ENCODE measurements at regions not wholly inside any gene's neighbourhood (a gene's known extent, or its start where the extent isn't known, plus 50 kb on each side); places are given as distances from the start of the nearest gene placed in this dataset.
A peak's percentile ranks its signal among the peaks of the same experiment; 100 is the strongest.

- H3K9me3 ChIP-seq (ENCODE audit: control insufficient read depth, insufficient read depth, low read depth, low read length), result no peaks in the 10 kb centered on the region
- H3K36me3 ChIP-seq (ENCODE audit: control insufficient read depth, insufficient read depth, low read length), result no peaks in the 10 kb centered on the region
- ChIA-PET POLR2A (interaction anchor here (0.6 to 0.7 kb wide), 2 partner anchors 230 to 374 kb away, joined by 5 to 9 read pairs; no protein-coding TSS in a partner anchor), CTCF (interaction anchor here (0.5 to 1.5 kb wide), 5 partner anchors 389 to 1174 kb away, joined by 3 to 4 read pairs (median 4); no protein-coding TSS in a partner anchor)
- ATAC-seq (peak; percentile 85), DNase-seq (ENCODE audit: low read depth, low spot score) (peak; percentile 22)
- H3K4me1 ChIP-seq (ENCODE audit: control insufficient read depth, insufficient read depth, low read length), result peaks cover 5% of the 10 kb centered on the region
- TF ChIP-seq CTCF (IDR thresholded peaks at IDR 0.05), result peak; percentile 85
- no peak for TF ChIP-seq TCF7L2 (IDR thresholded peaks at IDR 0.05; ENCODE audit: low read depth, low read length)
- no peak for TF ChIP-seq POLR2AphosphoS5 (IDR thresholded peaks at IDR 0.05; ENCODE audit: low read depth, low read length)
- no peak for TF ChIP-seq SIN3A (IDR thresholded peaks at IDR 0.05; ENCODE audit: borderline replicate concordance, insufficient read depth, low read depth, low read length)
- no peak for TF ChIP-seq REST (IDR thresholded peaks at IDR 0.05; ENCODE audit: insufficient read depth in 1 of 2, low read depth in 2 of 2, low read length in 1 of 2)
- in situ Hi-C loops (cut with HindIII; ENCODE audit: low pct_unique_long_range_greater_than_20kb, low sequenced_read_pairs) (no loop called here), intact Hi-C loops (cut with micrococcal nuclease; ENCODE audit: unreplicated experiment) (loop anchor here (10.0 kb wide), 2 partner anchors 141 to 351 kb away; no protein-coding TSS in a partner anchor)
- no peaks in the 10 kb centered on the region for H3K27me3 ChIP-seq (ENCODE audit: control insufficient read depth, insufficient read depth, low read length)
- H3K27ac ChIP-seq (ENCODE audit: low read length), result peak overlapping the region; percentile 66
- BruUV-seq (replicated peaks), result no TSS peak
- H3K4me3 ChIP-seq (ENCODE audit: low read depth in 2 of 2, low read length in 2 of 2), result no peak overlapping the region
These were observed 587.7 kb upstream of the GRAMD2B start for GRCh38 chr5:125835293-125836172.

- H3K36me3 ChIP-seq (ENCODE audit: control insufficient read depth, insufficient read depth, low read length), result no peaks in the 10 kb centered on the region
- peaks cover 5% of the 10 kb centered on the region for H3K4me1 ChIP-seq (ENCODE audit: control insufficient read depth, insufficient read depth, low read length)
- ChIA-PET POLR2A (interaction anchor here (0.7 kb wide), 1 partner anchor 231 kb away, joined by 5 read pairs; no protein-coding TSS in a partner anchor), CTCF (interaction anchor here (0.5 to 1.5 kb wide), 4 partner anchors 390 to 1074 kb away, joined by 3 to 4 read pairs (median 4); no protein-coding TSS in a partner anchor)
- BruUV-seq (replicated peaks), result no TSS peak
- H3K27me3 ChIP-seq (ENCODE audit: control insufficient read depth, insufficient read depth, low read length), result no peaks in the 10 kb centered on the region
- peak overlapping the region; percentile 74; the same call in 1 of the 2 replicates for H3K27ac ChIP-seq (ENCODE audit: low read length)
- no peak overlapping the region for H3K4me3 ChIP-seq (ENCODE audit: low read depth in 2 of 2, low read length in 2 of 2)
- ATAC-seq, result no peak
- no peaks in the 10 kb centered on the region for H3K9me3 ChIP-seq (ENCODE audit: control insufficient read depth, insufficient read depth, low read depth, low read length)
- no peak for TF ChIP-seq POLR2AphosphoS5 (IDR thresholded peaks at IDR 0.05; ENCODE audit: low read depth, low read length)
- no peak for TF ChIP-seq TCF7L2 (IDR thresholded peaks at IDR 0.05; ENCODE audit: low read depth, low read length)
- no peak for TF ChIP-seq SIN3A (IDR thresholded peaks at IDR 0.05; ENCODE audit: borderline replicate concordance, insufficient read depth, low read depth, low read length)
- TF ChIP-seq REST (IDR thresholded peaks at IDR 0.05; ENCODE audit: insufficient read depth in 1 of 2, low read depth in 2 of 2, low read length in 1 of 2), result no peak
- TF ChIP-seq CTCF (IDR thresholded peaks at IDR 0.05), result no peak
- DNase-seq (ENCODE audit: low read depth, low spot score), result no peak
- in situ Hi-C loops (cut with HindIII; ENCODE audit: low pct_unique_long_range_greater_than_20kb, low sequenced_read_pairs) (no loop called here), intact Hi-C loops (cut with micrococcal nuclease; ENCODE audit: unreplicated experiment) (loop anchor here (10.0 kb wide), 2 partner anchors 141 to 351 kb away; no protein-coding TSS in a partner anchor)
These were observed 587.0 kb upstream of the GRAMD2B start for GRCh38 chr5:125836256-125836655.
